Activated CD8-positive, alpha-beta T cell treated with anti-CD3 and anti-CD28 coated beads for 36 hours (primary cell): ENCODE measurements at regions not wholly inside any gene's neighbourhood (a gene's known extent, or its start where the extent isn't known, plus 50 kb on each side); places are given as distances from the start of the nearest gene placed in this dataset.

Source experiments
- ATAC-seq: fragments of 200-7000 bp; cut with Tn5 transposase; one replicate; pipeline ENCODE4 v1.10.0; 2021; ENCODE audit warnings: mild to moderate bottlenecking, moderate library complexity
- CTCF ChIA-PET: fragments of 350-600 bp; sonication (Branson Sonifier 250); formaldehyde crosslinking; loops from one replicate; lab custom pipeline; 2021; ENCODE audit warnings: antibody characterized with exemption; lab: Charles Lee
- POLR2A ChIA-PET: fragments of 350-600 bp; sonication (Branson Sonifier 250); formaldehyde crosslinking; loops from one replicate; lab custom pipeline; 2021; ENCODE audit warnings: antibody characterized with exemption; lab: Charles Lee
- DNase-seq: peaks from one replicate; pipeline ENCODE4 v3.0.0-alpha.2; 2020
- H3K27ac Mint-ChIP-seq: one replicate; pipeline ENCODE4 v1.8.0; 2021; ENCODE audit warnings: mild to moderate bottlenecking, mixed read lengths
- H3K27me3 Mint-ChIP-seq: one replicate; pipeline ENCODE4 v1.8.0; 2021; ENCODE audit warnings: mixed read lengths
- H3K36me3 Mint-ChIP-seq: one replicate; pipeline ENCODE4 v1.8.0; 2021; ENCODE audit warnings: low read depth, mixed read lengths
- H3K4me1 Mint-ChIP-seq: one replicate; pipeline ENCODE4 v1.8.0; 2021; ENCODE audit warnings: low read depth, mixed read lengths
- H3K4me3 Mint-ChIP-seq: one replicate; pipeline ENCODE4 v1.8.0; 2021; ENCODE audit warnings: mild to moderate bottlenecking, moderate library complexity, mixed read lengths
- H3K9me3 Mint-ChIP-seq: one replicate; pipeline ENCODE4 v1.8.0; 2021; ENCODE audit warnings: mixed read lengths
- intact Hi-C: fragments of 100-400 bp; cut with micrococcal nuclease; formaldehyde crosslinking; loops from one replicate; pipeline ENCODE4 v1.10.0; 2022
- TF ChIP-seq, protein P1 (sequence below): fragments of 200-600 bp; IDR thresholded peaks from one replicate; pipeline ENCODE4 v1.8.0; 2022; ENCODE audit warnings: antibody characterized with exemption, mild to moderate bottlenecking

- Mint-ChIP-seq H3K9me3 (no peaks in the 10 kb centered on the region), H3K4me3 (no peak overlapping the region), H3K27me3 (no peaks in the 10 kb centered on the region), H3K36me3 (no peaks in the 10 kb centered on the region), H3K4me1 (no peaks in the 10 kb centered on the region), H3K27ac (no peak overlapping the region)
- intact Hi-C loops, result no loop called here
- ATAC-seq (no peak), DNase-seq (no peak)
- POLR2A ChIA-PET, result no interaction called here
- TF ChIP-seq, protein P1, sequence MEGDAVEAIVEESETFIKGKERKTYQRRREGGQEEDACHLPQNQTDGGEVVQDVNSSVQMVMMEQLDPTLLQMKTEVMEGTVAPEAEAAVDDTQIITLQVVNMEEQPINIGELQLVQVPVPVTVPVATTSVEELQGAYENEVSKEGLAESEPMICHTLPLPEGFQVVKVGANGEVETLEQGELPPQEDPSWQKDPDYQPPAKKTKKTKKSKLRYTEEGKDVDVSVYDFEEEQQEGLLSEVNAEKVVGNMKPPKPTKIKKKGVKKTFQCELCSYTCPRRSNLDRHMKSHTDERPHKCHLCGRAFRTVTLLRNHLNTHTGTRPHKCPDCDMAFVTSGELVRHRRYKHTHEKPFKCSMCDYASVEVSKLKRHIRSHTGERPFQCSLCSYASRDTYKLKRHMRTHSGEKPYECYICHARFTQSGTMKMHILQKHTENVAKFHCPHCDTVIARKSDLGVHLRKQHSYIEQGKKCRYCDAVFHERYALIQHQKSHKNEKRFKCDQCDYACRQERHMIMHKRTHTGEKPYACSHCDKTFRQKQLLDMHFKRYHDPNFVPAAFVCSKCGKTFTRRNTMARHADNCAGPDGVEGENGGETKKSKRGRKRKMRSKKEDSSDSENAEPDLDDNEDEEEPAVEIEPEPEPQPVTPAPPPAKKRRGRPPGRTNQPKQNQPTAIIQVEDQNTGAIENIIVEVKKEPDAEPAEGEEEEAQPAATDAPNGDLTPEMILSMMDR, result no peak
- CTCF ChIA-PET, result no interaction called here
These were observed 72.4 kb upstream of the LONRF3 start for GRCh38 chrX:118901991-118902390.

- intact Hi-C loops, result no loop called here
- DNase-seq (no peak), ATAC-seq (no peak)
- ChIA-PET CTCF (no interaction called here), POLR2A (no interaction called here)
- TF ChIP-seq, protein P1, result no peak
- Mint-ChIP-seq H3K4me1 (no peaks in the 10 kb centered on the region), H3K27ac (no peak overlapping the region), H3K36me3 (no peaks in the 10 kb centered on the region), H3K9me3 (no peaks in the 10 kb centered on the region), H3K4me3 (no peak overlapping the region), H3K27me3 (no peaks in the 10 kb centered on the region)
These were observed 70.2 kb upstream of the LONRF3 start for GRCh38 chrX:118904218-118904617.

DNA sequence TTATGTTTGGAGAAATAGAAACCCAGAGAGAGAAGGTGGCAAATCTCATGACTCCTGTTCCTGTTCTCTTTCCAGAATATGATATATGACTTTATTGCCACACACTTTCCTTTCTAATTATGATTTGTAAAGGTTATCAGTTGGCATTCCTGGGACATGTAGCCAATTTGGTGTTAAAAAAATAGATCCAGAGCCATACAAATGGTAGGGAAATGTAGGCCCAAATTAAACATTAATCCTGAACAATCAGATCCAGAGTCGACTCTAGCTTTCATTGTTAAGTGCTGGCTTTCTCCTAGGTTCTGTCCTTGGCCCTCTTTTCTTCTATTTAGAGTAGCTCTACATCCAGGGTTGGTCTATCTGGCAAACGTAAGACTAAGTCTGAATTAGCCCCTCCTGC is 69.8 kb upstream of the LONRF3 start:
- Mint-ChIP-seq H3K4me3 (no peak overlapping the region), H3K9me3 (no peaks in the 10 kb centered on the region), H3K4me1 (no peaks in the 10 kb centered on the region), H3K27ac (no peak overlapping the region), H3K27me3 (no peaks in the 10 kb centered on the region), H3K36me3 (no peaks in the 10 kb centered on the region)
- ChIA-PET CTCF (no interaction called here), POLR2A (no interaction called here)
- ATAC-seq, result no peak
- DNase-seq, result no peak
- intact Hi-C loops, result no loop called here
- TF ChIP-seq, protein P1, result no peak
